ENCODE measurements at regions not wholly inside any gene's neighbourhood (a gene's known extent, or its start where the extent isn't known, plus 50 kb on each side); places are given as distances from the start of the nearest gene placed in this dataset.

- no peak overlapping the region for H3K27ac ChIP-seq (ENCODE audit: low read length)
- H3K9me3 ChIP-seq (ENCODE audit: insufficient read depth, low read length): no peaks in the 10 kb centered on the region
- no peaks in the 10 kb centered on the region for H3K27me3 ChIP-seq (ENCODE audit: low read depth, low read length)
- no peak overlapping the region for H3K4me2 ChIP-seq (ENCODE audit: low read length)
- no peak overlapping the region for H2AFZ ChIP-seq (ENCODE audit: low read depth, low read length)
- no peaks in the 10 kb centered on the region for H4K20me1 ChIP-seq (ENCODE audit: insufficient read depth, low read length)
- no peak overlapping the region for H3K4me3 ChIP-seq (ENCODE audit: low read length)
- TF ChIP-seq EZH2phosphoT487 (IDR thresholded peaks at IDR 0.05; ENCODE audit: low read depth): no peak
- no peaks in the 10 kb centered on the region for H3K79me2 ChIP-seq (ENCODE audit: low read length)
- H3K4me1 ChIP-seq (ENCODE audit: low read length): no peaks in the 10 kb centered on the region
- H3K9ac ChIP-seq (ENCODE audit: low read length): no peak overlapping the region
- H3K36me3 ChIP-seq (replicated peaks; ENCODE audit: low read depth, low read length): no peaks in the 10 kb centered on the region
These were observed 1736.9 kb downstream of the TP53TG3F start for GRCh38 chr16:35196313-35196712.

- no peaks in the 10 kb centered on the region for H3K36me3 ChIP-seq (replicated peaks; ENCODE audit: low read depth, low read length)
- H3K27me3 ChIP-seq (ENCODE audit: low read depth, low read length): no peaks in the 10 kb centered on the region
- H3K4me3 ChIP-seq (ENCODE audit: low read length): no peak overlapping the region
- H2AFZ ChIP-seq (ENCODE audit: low read depth, low read length): no peak overlapping the region
- H3K27ac ChIP-seq (ENCODE audit: low read length): no peak overlapping the region
- no peak for TF ChIP-seq EZH2phosphoT487 (IDR thresholded peaks at IDR 0.05; ENCODE audit: low read depth)
- no peak for TF ChIP-seq CTCF (IDR thresholded peaks at IDR 0.05; ENCODE audit: low read depth, low read length)
- no peaks in the 10 kb centered on the region for H3K4me1 ChIP-seq (ENCODE audit: low read length)
- H3K9me3 ChIP-seq (ENCODE audit: insufficient read depth, low read length): no peaks in the 10 kb centered on the region
- no peaks in the 10 kb centered on the region for H4K20me1 ChIP-seq (ENCODE audit: insufficient read depth, low read length)
- no peak overlapping the region for H3K4me2 ChIP-seq (ENCODE audit: low read length)
- no peak overlapping the region for H3K9ac ChIP-seq (ENCODE audit: low read length)
- H3K79me2 ChIP-seq (ENCODE audit: low read length): no peaks in the 10 kb centered on the region
These were observed 1738.2 kb downstream of the TP53TG3F start for GRCh38 chr16:35197656-35198055.

GRCh38 chr16:35198223-35199199 lies 1739.1 kb downstream of the TP53TG3F start:
- Histone ChIP-seq H3K4me1 (ENCODE audit: low read length) (no peaks in the 10 kb centered on the region), H3K4me2 (ENCODE audit: low read length) (no peak overlapping the region), H3K79me2 (ENCODE audit: low read length) (no peaks in the 10 kb centered on the region), H4K20me1 (ENCODE audit: insufficient read depth, low read length) (no peaks in the 10 kb centered on the region), H3K9me3 (ENCODE audit: insufficient read depth, low read length) (no peaks in the 10 kb centered on the region), H3K27me3 (ENCODE audit: low read depth, low read length) (no peaks in the 10 kb centered on the region), H3K27ac (ENCODE audit: low read length) (no peak overlapping the region), H2AFZ (ENCODE audit: low read depth, low read length) (no peak overlapping the region), H3K9ac (ENCODE audit: low read length) (no peak overlapping the region), H3K4me3 (ENCODE audit: low read length) (no peak overlapping the region), H3K36me3 (replicated peaks; ENCODE audit: low read depth, low read length) (no peaks in the 10 kb centered on the region)
- TF ChIP-seq EZH2phosphoT487 (IDR thresholded peaks at IDR 0.05; ENCODE audit: low read depth): no peak
- no peak for TF ChIP-seq CTCF (IDR thresholded peaks at IDR 0.05; ENCODE audit: low read depth, low read length)

- H3K27me3 ChIP-seq (ENCODE audit: low read depth, low read length): no peaks in the 10 kb centered on the region
- no peak for TF ChIP-seq CTCF (IDR thresholded peaks at IDR 0.05; ENCODE audit: low read depth, low read length)
- no peak for TF ChIP-seq EZH2phosphoT487 (IDR thresholded peaks at IDR 0.05; ENCODE audit: low read depth)
- H4K20me1 ChIP-seq (ENCODE audit: insufficient read depth, low read length): no peaks in the 10 kb centered on the region
- no peak overlapping the region for H3K4me3 ChIP-seq (ENCODE audit: low read length)
- no peak overlapping the region for H3K4me2 ChIP-seq (ENCODE audit: low read length)
- H3K9me3 ChIP-seq (ENCODE audit: insufficient read depth, low read length): no peaks in the 10 kb centered on the region
- H3K9ac ChIP-seq (ENCODE audit: low read length): no peak overlapping the region
- no peak overlapping the region for H3K27ac ChIP-seq (ENCODE audit: low read length)
- no peaks in the 10 kb centered on the region for H3K79me2 ChIP-seq (ENCODE audit: low read length)
- H3K36me3 ChIP-seq (replicated peaks; ENCODE audit: low read depth, low read length): no peaks in the 10 kb centered on the region
- H2AFZ ChIP-seq (ENCODE audit: low read depth, low read length): no peak overlapping the region
- H3K4me1 ChIP-seq (ENCODE audit: low read length): no peaks in the 10 kb centered on the region
These were observed 1741.2 kb downstream of the TP53TG3F start for GRCh38 chr16:35200662-35201061.

Measured in OCI-LY3 (cell line).